ENCODE measurements at regions not wholly inside any gene's neighbourhood (a gene's known extent, or its start where the extent isn't known, plus 50 kb on each side); places are given as distances from the start of the nearest gene placed in this dataset.
"Not testable (repeated sequence)": the region's sequence is repeated elsewhere in the genome, so short reads cannot be mapped to it uniquely, and the experiment has no call there.

DNA sequence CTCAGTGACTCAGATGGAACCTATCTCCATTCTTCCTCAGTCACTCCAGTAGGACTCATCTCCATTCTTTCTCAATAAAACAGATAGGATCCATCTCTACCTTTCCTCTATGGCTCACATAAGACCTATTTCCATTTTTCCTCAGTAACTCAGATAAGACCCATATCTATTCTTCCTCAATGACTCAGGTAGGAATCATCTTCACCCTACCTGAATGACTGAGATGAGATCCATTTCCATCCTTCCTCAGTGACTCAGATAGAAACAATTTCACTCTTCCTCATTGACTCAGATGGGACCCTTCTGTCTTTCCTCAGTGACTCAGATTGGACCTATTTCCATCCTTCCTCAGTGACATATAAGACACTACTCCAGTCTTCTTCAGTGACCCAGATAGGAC, 165.1 kb downstream of the FBXO4 start:
- DNase-seq: no peak

DNA sequence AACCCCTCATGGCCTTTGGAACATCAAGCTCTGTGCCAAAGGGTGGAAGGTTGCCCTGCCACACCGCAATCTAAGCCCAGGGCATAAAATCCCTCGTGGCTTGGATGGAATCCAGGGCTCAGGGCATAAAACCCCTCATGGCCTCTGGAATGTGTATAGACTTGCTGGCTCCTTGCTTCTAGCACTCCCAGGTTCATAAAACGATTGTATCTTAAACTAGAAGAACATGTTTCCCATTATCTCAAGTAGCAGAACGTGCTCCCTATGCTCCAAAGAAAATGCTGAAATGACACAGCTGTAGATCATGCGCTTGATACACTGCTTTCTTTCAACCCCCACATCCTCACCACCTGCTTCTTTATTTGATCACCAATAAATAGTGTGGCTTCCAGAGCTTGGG, 174.8 kb downstream of the FBXO4 start:
- DNase-seq: not testable (repeated sequence)

DNA sequence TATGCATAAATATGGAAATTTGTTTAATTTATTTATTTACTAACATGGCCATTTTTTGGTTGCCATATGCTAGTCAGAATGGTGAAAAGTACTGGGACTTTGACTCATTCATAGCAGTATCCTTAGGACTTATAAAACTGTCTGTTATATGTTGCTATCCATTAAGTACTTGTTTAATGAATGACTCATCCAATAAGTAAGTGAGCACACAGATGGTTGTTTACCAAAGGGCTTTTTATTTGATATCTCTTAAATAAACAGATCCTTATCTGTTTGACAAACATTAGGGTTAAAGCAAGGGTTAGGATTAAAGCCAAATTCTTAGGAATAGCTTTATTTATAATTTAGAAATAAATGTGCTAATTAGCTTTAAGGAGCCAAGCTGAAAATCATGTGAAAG, 183.4 kb downstream of the FBXO4 start:
- no peak for DNase-seq

DNA sequence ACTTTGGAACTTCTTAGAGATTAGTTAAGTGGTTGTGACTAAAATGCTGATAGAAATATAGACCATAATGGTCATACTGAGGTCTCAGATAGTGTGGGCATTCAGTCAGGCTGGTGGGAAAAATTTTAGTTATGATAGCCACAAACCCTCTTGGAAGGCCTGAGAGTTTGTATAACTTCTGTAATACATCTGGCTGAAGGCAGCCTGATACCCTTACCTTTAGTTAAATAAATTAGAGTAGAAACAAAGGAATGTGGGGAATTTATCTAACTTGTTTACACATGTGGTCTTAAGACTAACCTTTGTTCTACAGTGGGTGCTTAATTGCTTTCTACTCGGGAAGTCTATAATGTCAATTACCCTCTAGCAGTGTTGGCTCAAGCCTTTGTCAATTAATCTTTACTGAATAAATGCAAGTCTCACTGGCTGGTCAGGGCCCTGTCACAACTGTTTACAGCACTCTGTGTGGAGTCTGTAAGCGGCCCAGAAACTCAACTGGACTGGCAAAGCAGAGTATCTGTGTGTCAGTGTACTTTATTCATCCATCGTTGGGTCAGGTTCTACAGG, 184.0 kb downstream of the FBXO4 start:
- DNase-seq: no peak

DNA sequence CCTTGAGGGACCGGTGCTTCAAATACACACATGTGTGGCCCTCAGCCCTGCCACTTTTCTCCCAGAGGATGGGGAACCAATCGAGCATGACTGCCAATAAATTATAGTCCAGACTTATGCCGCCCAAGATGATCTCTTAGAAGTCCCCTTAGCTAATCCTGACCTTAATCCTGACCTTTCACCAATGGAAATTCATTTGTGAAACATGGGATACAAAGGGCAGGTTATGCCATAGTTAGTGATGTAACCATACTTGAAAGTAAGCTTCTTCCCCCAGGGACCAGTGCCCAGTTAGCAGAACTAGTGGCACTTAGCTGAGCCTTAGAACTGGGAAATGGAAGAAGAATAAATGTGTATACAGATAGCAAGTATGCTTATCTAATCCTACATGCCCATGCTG, 190.6 kb downstream of the FBXO4 start:
- DNase-seq: not testable (repeated sequence)

DNA sequence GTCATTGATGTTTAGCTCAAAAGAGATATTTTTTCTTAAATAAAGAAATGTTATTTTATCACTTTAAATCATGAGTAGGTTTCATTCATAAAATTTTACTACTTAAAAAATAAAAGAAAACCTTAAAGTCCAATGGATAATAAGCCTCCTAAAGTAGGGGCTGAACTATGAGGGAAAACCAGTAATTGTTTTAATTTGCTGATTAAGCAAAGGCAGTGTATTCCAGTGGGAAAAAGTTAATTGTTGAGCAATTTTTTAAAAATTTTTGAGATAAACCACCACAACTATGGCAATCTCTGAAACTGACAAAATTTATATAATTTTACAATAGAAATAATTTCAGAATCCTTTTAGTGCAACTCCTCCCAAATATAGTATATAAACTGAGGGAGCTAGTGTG, 195.0 kb downstream of the FBXO4 start:
- DNase-seq: no peak

DNA sequence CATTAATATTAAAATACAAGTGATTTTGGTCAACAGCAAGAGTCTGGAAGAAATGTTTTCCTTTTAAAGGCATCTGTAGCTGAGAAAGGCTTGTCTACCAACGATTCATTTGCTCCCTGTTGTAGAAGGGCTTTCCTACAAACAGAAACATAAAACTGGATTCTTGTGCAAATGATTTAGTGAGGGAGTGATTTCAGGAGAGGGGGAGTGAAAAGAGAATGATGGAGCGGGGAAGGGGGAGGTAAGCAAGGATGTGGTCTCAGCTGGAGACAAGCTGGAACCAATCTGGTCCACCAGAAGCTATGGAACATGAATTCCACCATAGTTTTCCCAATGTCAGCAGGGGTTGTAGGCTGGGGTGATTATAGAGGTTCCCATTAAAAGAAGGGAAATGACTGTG, 196.3 kb downstream of the FBXO4 start:
- no peak for DNase-seq

DNA sequence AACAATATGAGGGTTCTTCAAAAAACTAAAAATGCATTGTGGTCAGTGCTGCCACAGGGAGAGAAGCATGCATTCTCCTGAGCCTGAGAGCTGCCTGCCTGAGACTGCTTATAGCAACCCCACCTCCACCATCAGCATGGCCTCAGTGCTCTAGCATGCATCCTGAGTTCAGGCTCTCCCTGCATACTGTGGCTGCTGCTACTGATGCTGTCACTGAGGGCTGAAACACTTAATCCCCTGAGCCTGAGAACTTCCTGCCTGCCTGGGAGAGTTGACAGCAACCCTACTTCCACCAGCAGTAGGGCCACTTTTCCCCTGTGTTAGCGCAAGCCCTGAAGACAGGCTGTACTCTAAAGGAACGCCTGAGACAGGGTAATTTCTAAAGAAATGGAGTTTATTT, 206.0 kb downstream of the FBXO4 start:
- no peak for DNase-seq

DNA sequence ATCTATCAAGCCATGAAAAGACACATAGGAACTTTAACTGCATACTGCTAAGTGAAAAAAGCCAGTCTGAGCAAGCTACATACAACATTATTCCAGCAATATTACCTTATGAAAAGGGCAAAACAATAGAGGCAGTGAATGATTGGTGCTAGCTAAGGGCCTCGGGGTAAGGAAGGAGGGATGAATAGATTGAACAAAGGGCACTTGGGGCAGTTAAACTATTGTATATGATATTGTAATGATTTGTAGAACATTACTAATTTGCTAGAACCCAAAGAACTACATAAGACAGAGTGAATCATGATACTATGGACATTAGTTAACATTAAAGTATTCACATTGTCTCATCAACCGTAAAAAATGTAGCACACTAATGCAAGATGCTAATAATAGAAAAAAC, 218.3 kb downstream of the FBXO4 start:
- DNase-seq: no peak

DNA sequence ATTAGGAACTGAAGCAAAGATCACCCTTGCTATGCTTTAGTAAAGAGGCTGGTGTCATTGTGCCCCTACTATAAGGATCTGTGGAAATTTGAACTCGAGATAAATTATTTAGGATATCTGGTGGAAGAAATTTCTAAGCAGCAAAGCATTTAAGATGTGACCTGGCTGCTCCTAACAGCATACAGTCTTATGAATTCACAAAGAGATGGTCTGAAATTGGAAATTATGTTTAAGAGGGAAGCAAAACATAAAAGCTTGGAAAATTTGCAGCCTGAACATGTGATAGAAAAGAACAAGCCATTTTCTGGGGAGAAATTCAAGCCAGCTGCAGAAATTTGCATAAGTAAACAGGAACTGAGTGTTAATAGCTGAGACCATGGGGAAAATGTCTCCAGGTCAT, 223.7 kb downstream of the FBXO4 start:
- DNase-seq: no peak

DNA sequence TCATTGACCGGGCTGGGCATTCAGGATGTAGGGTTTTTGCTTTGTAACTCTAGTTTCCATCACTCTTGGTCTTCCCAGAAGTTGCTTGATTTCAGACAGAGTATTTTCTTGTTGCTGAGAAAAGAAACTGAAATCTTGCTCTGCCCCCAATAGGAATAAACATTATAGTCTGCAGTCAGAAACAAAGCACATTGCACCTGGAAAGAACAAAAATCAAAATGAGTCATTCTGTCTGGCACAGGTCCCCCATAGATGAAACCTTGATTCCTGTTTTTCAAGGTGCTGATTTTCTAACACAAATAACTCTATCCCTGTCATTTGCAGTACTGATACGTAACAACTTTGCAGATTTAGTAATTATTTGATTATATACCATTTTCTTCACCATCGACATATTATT, 232.1 kb downstream of the FBXO4 start:
- DNase-seq: no peak

DNA sequence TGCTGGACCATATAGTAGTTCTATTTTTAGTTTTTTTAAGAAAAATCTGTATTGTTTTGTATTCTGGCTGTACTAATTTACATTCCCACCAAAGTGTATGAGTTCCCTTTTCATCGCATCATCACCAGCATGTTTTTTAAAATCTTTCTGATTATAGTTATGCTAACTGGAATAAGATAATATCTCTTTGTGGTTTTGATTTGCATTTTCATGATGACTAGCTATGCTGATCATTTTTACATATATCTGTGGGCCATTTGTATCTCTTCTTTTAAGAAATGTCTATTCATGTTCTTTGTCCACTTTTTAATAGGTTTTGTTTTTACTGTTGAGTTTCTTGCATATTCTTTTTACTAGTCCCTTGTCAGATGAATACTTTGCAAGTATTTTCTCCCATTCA, 238.0 kb downstream of the FBXO4 start:
- no peak for DNase-seq

DNA sequence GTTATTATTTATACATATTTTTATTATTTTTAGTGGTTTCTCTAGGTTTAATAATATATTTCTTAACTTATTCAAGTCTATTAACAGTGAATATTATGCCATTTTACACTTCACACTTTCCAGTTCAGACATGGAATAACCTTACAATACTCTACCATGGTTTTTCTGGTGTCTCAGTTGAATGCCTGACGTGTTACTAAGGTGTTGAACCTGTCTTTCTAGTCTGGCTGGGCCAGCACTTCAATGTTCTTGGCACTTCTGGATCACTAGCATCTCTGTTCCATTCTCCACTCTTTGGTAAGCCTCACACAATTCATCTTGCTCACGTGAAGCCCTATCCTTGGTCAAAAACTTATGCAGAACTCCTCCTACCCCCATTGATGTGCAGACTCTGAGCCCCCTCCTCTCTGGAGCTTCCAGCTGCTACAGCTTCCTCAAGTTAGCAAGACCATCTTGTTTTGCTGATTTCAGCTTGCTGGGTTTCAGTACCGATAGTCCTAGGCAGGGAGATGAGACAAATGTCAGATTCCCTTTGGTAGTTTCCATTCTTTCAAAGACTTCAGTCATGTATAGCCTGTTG, 243.1 kb downstream of the FBXO4 start:
- no peak for DNase-seq

DNA sequence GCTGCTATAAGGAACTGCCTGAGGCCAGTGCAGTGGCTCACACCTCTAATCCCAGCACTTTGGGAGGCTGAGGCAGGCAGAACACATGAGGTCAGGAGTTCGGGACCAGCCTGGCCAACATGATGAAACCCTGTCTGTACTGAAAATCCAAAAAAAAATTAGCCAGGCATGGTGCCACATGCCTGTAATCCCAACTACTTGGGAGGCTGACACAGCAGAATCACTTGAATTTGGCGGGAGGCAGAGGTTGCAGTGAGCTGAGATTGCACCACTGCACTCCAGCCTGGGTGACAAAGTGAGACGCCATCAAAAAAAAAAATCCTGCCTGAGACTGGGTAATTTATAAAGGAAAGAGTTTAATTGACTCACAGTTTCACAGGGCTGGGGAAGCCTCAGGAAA, 247.1 kb upstream of the GHR start:
- not testable (repeated sequence) for DNase-seq

DNA sequence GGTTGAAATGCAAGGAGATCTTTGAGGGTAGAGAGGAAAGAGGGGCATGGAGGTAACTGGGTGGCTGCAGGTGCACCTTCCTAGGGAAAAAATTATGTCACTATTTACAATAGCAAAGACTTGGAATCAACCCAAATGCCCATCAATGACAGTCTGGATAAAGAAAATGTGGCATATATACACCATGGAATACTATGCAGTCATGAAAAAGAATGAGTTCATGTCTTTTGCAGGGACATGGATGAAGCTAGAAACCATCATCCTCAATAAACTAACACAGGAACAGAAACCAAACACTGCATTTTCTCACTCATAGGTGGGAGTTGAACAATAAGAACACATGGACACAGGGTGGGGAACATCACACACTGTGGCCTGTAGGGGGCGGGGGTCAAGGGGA, 243.4 kb upstream of the GHR start:
- DNase-seq: not testable (repeated sequence)

DNA sequence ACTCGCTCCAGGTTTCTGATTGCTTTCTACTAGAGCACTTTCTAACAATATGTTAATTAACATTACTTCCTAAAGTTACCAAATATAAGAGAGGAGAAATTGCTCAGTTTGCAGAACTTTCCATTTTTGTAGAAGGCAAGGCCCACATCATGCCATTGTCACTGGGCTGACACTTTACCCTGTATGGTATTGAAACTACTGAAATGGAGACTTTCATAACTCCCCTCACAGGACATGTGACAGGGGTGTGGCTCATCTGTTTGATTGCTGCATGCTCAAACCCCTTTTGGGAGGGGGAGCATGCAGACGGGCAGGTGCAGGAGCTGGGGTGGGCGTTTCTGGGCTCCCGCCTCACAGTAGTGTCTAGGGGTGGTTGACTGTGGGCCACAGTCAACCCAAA, 206.3 kb upstream of the GHR start:
- DNase-seq: no peak

DNA sequence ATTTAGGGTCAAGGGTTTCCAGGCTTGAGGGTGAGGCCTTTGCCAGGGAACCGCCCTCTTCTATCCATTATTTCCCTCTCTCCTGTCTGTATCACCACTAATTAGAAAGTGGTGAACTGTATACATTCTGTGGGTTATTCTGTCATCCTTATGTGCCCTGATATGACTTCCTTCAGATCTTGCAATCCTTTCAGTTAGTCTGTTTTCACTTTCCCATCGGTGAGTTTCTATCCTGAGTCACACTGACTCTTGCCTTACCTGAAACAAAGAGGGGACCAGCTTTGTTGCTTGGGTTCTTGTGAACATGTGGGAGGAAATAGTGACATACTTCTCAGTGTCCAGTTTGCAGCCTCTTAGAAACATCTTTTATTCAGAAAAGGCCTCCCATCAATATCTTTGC, 205.4 kb upstream of the GHR start:
- DNase-seq: no peak

DNA sequence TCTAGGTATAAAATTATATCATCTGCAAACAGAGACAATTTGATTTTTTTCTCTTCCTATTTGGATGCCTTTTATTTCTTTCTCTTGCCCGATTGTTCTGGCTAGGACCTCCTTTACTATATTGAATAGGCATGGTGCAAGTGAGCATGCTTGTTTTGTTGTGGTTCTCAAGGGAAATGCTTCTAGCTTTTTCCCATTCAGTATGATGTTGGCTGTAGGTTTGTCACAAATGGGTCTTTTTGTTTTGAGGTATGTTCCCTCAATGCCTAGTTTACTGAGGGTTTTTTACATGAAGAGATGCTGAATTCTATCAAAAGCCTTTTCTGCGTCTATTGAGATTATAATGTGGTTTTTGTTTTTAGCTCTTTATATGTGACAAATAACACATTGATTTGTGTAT, 198.2 kb upstream of the GHR start:
- no peak for DNase-seq

DNA sequence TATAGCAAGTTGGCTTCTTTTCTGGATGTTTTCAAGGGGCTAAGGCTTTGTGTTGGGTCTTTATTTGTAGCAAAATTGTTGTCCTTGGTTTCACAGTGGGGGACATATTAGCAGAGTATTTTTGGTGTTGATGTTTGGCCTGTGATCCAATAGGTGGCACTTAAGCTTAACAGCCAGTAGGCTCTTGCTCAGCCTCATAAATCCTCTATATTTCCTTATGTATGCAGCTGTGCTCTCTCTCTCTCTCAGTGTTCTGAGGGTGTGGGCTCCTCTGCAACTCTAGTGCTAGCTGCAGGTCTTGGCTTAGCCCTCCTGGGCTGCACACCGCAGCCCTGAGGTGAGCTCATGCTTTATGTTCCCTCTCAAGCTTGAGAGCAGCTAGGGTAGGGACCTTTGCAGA, 195.0 kb upstream of the GHR start:
- DNase-seq: no peak

DNA sequence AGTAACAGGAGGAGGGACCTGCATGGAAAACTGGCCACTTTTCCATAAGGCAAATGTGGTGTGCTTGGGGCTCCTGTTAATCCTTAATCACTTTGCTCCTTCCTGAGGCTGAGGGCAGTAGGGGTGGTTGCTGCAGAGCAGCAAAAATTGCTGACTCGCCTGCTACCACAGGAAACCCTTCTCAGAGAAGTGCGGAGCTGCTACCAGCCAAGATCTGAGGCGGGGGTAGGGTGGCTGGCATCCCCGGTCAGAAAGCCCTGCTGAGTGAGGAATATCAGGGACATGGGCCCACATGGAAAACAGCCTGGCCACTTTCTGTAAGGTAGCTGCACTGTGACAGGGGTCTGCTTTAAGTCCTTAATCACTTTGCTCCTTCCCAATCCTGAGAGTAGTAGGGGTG, 192.4 kb upstream of the GHR start:
- no peak for DNase-seq

DNA sequence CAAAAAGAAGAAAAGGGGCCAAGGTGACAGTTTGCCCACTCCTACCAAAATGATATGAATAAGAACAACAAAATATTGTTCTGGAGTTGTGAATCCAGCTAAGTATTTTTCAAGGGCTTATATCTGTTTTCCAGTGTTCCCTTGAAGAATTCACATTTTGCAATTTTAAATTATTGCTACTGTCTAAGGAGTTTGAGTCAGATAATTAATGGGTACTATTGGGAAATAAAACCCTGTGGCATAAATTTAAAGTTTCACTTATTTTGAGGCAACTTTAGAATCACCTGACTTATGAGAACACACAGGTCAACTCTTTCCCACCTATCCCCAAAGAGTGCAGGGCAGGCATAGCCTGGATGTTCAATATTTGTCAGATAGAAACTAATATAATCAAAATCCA, 188.0 kb upstream of the GHR start:
- no peak for DNase-seq

DNA sequence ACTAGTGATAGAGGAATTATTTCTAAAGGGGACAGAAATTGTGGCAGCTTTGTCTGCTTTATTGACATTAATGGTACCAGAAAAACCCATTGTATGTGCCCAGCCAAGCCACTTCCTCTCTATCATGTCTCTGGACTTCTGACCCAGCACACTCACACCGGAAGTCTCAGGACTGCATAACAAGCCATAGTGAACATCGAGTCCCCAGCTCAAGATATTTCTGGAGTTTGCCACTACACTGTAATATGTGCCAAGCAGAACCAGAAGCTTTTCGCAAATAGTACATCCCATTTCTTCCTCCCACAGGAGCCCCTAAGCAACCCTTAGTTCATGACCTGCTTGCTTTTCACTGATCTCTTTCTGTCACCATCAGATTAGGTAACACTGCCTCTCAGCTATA, 187.4 kb upstream of the GHR start:
- DNase-seq: no peak

DNA sequence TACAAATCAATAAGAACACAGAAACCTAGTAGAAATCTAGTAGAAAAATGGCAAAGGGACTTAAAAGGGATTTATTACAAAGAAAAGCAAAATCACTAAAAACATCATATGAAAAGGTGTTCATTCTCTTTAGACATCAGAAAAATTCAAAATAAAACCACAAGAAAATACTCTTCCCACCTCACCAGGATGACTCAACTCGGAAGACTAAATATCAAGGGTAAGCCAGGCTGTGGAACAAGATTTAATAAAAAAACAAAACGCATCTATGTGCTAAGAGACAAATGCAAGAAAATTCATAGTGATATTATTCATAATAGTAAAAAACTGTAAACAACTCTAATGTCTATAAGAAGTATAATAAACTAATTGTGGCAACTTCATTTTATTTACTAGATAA, 181.6 kb upstream of the GHR start:
- DNase-seq: no peak

DNA sequence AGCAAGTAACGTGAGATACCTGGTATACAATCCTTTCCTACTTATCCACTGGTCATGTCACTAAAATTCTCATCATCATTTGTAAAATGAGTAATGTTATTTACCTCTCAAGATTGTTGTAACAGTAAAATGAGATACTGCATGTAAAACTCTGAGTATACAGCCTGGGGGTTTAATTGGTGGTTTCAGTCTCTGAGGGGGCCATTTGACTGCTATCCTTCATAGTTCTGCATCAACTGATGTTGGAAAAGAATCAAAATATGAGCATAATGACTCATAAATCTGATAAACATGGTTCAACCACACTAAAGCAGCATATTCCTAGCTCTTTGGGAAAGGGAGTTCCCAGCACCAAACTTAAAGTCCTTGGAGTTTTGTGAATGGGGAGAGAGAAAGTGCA, 181.0 kb upstream of the GHR start:
- no peak for DNase-seq

DNA sequence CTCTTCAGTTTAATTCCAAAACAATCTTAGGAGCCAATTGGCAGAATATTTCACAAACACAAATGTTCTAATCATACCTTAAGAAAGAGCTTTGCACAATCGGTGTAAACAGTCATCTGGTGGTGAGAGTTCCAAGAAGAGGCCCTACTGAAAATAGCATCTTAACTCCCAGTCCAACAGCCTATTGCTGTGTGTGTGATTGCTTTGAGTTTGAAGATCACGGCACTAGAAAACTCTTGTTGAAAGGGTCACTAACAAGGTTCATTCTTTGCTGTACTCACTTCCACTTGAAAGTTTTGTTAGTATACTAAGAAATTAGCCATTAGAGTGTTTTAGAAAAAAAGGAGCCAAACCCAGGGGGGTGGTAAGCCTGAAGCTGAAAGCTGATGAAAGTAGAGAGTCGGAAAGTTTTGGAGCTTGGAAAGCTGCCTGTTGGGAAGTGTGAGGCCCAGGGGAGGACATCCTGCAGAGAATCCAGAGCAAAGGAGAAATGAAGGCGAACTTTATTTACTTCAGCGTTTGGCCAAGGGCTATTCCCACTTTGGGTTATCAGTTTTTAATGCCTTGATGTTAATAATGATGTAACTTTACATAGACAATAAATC, 180.3 kb upstream of the GHR start:
- DNase-seq: no peak

All from NCI-H1417 (cell line).